Hepatocyte (in vitro differentiated cells): ENCODE measurements at regions not wholly inside any gene's neighbourhood (a gene's known extent, or its start where the extent isn't known, plus 50 kb on each side); places are given as distances from the start of the nearest gene placed in this dataset.

Experiments
- DNase-seq: peaks from one replicate; pipeline ENCODE4 v3.0.0-alpha.2; 2016; ENCODE audit warnings: low spot score
- H2AFZ ChIP-seq: fragments of 200-600 bp; sonication (generic); 2 replicates; pipeline ENCODE4 v1.6.0; 2016; ENCODE audit warnings: antibody characterized with exemption, mild to moderate bottlenecking
- H3K27ac ChIP-seq: fragments of 200-600 bp; sonication (generic); 2 replicates; pipeline ENCODE4 v1.5.1; 2016; ENCODE audit warnings: mild to moderate bottlenecking
- H3K27me3 ChIP-seq: fragments of 200-600 bp; sonication (generic); 2 replicates; pipeline ENCODE4 v1.6.1; 2016
- H3K36me3 ChIP-seq: fragments of 200-600 bp; sonication (generic); replicated peaks from 2 replicates; pipeline ENCODE4 v1.5.1; 2016; ENCODE audit warnings: low read depth; ENCODE audit not compliant: insufficient read depth
- H3K4me1 ChIP-seq: fragments of 200-600 bp; sonication (generic); 2 replicates; pipeline ENCODE4 v1.5.1; 2016; ENCODE audit warnings: mild to moderate bottlenecking, moderate library complexity; ENCODE audit not compliant: insufficient read depth
- H3K4me2 ChIP-seq: fragments of 200-600 bp; sonication (generic); 2 replicates; pipeline ENCODE4 v1.6.0; 2016
- H3K4me3 ChIP-seq: fragments of 200-600 bp; sonication (generic); 2 replicates; pipeline ENCODE4 v1.5.1; 2016; ENCODE audit warnings: mild to moderate bottlenecking
- H3K79me2 ChIP-seq: fragments of 200-600 bp; sonication (generic); 2 replicates; pipeline ENCODE4 v1.6.0; 2017; ENCODE audit warnings: mild to moderate bottlenecking
- H3K9me2 ChIP-seq: fragments of 200-600 bp; sonication (generic); replicated peaks from 2 replicates; pipeline ENCODE4 v1.6.0; 2017; ENCODE audit warnings: mild to moderate bottlenecking; ENCODE audit not compliant: insufficient read depth
- H3K9me3 ChIP-seq: fragments of 200-600 bp; sonication (generic); 2 replicates; pipeline ENCODE4 v1.5.1; 2016; ENCODE audit warnings: low read depth, mild to moderate bottlenecking
- H4K20me1 ChIP-seq: fragments of 200-600 bp; sonication (generic); 2 replicates; pipeline ENCODE4 v1.6.0; 2016; ENCODE audit warnings: mild to moderate bottlenecking; ENCODE audit not compliant: insufficient read depth, poor library complexity, severe bottlenecking
- CTCF ChIP-seq: fragments of 200-600 bp; sonication (generic); IDR thresholded peaks from 2 replicates; pipeline ENCODE4 v1.5.1; 2016; ENCODE audit warnings: antibody characterized with exemption, mild to moderate bottlenecking; ENCODE audit not compliant: poor library complexity
- EZH2 ChIP-seq: fragments of 200-600 bp; sonication (generic); IDR thresholded peaks from 2 replicates; pipeline ENCODE4 v1.6.1; 2016; ENCODE audit warnings: antibody characterized with exemption, mild to moderate bottlenecking, borderline replicate concordance
- EZH2phosphoT487 ChIP-seq: fragments of 200-600 bp; sonication (generic); IDR thresholded peaks from one replicate; pipeline ENCODE4 v1.6.1; 2018; ENCODE audit warnings: antibody characterized with exemption, mild to moderate bottlenecking, low read depth, moderate library complexity; ENCODE audit not compliant: unreplicated experiment, severe bottlenecking
- WGBS: methylation state at CpG from one replicate; pipeline ENCODE4 v1.1.6; 2016; ENCODE audit warnings: low lambda C conversion rate; ENCODE audit errors: missing lambda C conversion rate; 5-methylcytosine and 5-hydroxymethylcytosine counted together

GRCh38 chr11:115709297-115709696, 205.1 kb upstream of the CADM1 start:
- Histone ChIP-seq H4K20me1 (no peaks in the 10 kb centered on the region), H3K27me3 (no peaks in the 10 kb centered on the region), H2AFZ (no peak overlapping the region), H3K4me2 (no peak overlapping the region), H3K4me1 (no peaks in the 10 kb centered on the region), H3K27ac (no peak overlapping the region), H3K9me2 (no peaks in the 10 kb centered on the region), H3K9me3 (no peaks in the 10 kb centered on the region), H3K36me3 (no peaks in the 10 kb centered on the region), H3K4me3 (no peak overlapping the region), H3K79me2 (no peaks in the 10 kb centered on the region)
- no peak for DNase-seq
- 94% methylated on average over 7 of the region's 8 CpGs for WGBS
- TF ChIP-seq CTCF (no peak), EZH2phosphoT487 (no peak)

- Histone ChIP-seq H3K36me3 (no peaks in the 10 kb centered on the region), H4K20me1 (no peaks in the 10 kb centered on the region), H3K4me1 (no peaks in the 10 kb centered on the region), H3K9me3 (no peaks in the 10 kb centered on the region), H3K27me3 (no peaks in the 10 kb centered on the region), H3K27ac (no peak overlapping the region), H3K9me2 (no peaks in the 10 kb centered on the region), H3K4me2 (no peak overlapping the region), H3K79me2 (no peaks in the 10 kb centered on the region), H2AFZ (no peak overlapping the region), H3K4me3 (no peak overlapping the region)
- TF ChIP-seq EZH2 (no peak), EZH2phosphoT487 (no peak), CTCF (no peak)
- DNase-seq = no peak
- 86% methylated on average over 4 of the region's 4 CpGs for WGBS
Observed at GRCh38 chr11:115707180-115707905, 203.1 kb upstream of the CADM1 start.

GRCh38 chr11:115706626-115707135, 202.5 kb upstream of the CADM1 start:
- DNase-seq = no peak
- Histone ChIP-seq H3K79me2 (no peaks in the 10 kb centered on the region), H4K20me1 (no peaks in the 10 kb centered on the region), H2AFZ (no peak overlapping the region), H3K4me2 (no peak overlapping the region), H3K36me3 (no peaks in the 10 kb centered on the region), H3K4me3 (no peak overlapping the region), H3K27me3 (no peaks in the 10 kb centered on the region), H3K27ac (no peak overlapping the region), H3K4me1 (no peaks in the 10 kb centered on the region), H3K9me3 (no peaks in the 10 kb centered on the region), H3K9me2 (no peaks in the 10 kb centered on the region)
- WGBS = 82% methylated on average over 1 of the region's 1 CpG
- TF ChIP-seq CTCF = no peak
- no peak for TF ChIP-seq EZH2phosphoT487
- TF ChIP-seq EZH2 = no peak
